Breast epithelium (tissue), 4 donors: ENCODE measurements at regions not wholly inside any gene's neighbourhood (a gene's known extent, or its start where the extent isn't known, plus 50 kb on each side); places are given as distances from the start of the nearest gene placed in this dataset.
A peak's percentile ranks its signal among the peaks of the same experiment; 100 is the strongest.

Experiments used
- DNase-seq, 2 donors: peaks; one replicate each; pipeline ENCODE4 v3.0.0-alpha.2; 2019; ENCODE audit warnings: low spot score in 2 of 2
- H3K27ac ChIP-seq, 2 donors: fragments of 200-600 bp; sonication (generic) in 1 of 2; one replicate each; pipeline ENCODE4 v1.5.1; 2016 to 2019; ENCODE audit warnings: mild to moderate bottlenecking in 1 of 2
- H3K27me3 ChIP-seq, 2 donors: fragments of 200-600 bp; sonication (generic) in 1 of 2; one replicate each; pipeline versions ENCODE4 v1.5.1 to v1.6.0; 2017 to 2019; ENCODE audit warnings: control low read depth in 1 of 2, mild to moderate bottlenecking in 1 of 2
- H3K36me3 ChIP-seq: fragments of 200-600 bp; one replicate; pipeline ENCODE4 v1.5.1; 2019
- H3K4me1 ChIP-seq, 2 donors: fragments of 200-600 bp; sonication (generic); one replicate each; pipeline ENCODE4 v1.5.1; 2016 to 2019; ENCODE audit warnings: control low read depth in 1 of 2
- H3K4me3 ChIP-seq, 3 donors: fragments of 200-600 bp; sonication (generic); 1 replicate in 2 of 3; 2 replicates in 1 of 3; pipeline ENCODE4 v1.5.1; 2016 to 2019; ENCODE audit warnings: mild to moderate bottlenecking in 3 of 3, moderate library complexity in 2 of 3
- H3K9me3 ChIP-seq, 2 donors: fragments of 200-600 bp; sonication (generic) in 1 of 2; one replicate each; pipeline ENCODE4 v1.5.1; 2016 to 2019; ENCODE audit warnings: control low read depth in 1 of 2
- CTCF ChIP-seq, 3 donors: fragments of 450-650 bp; IDR thresholded peaks; one replicate each; pipeline ENCODE4 v1.5.1; 2016 to 2017; ENCODE audit warnings: antibody characterized with exemption in 3 of 3, mild to moderate bottlenecking in 3 of 3, moderate library complexity in 3 of 3
- POLR2A ChIP-seq: fragments of 450-650 bp; IDR thresholded peaks from one replicate; pipeline ENCODE4 v1.6.1; 2016; ENCODE audit warnings: antibody characterized with exemption, mild to moderate bottlenecking, moderate library complexity
- POLR2AphosphoS5 ChIP-seq, 3 donors: sonication (generic); formaldehyde crosslinking; IDR thresholded peaks; one replicate each; pipeline ENCODE4 v1.6.1; 2017; ENCODE audit warnings: antibody characterized with exemption in 3 of 3
- intact Hi-C: fragments of 100-400 bp; cut with DNase I; formaldehyde crosslinking; loops from one replicate; pipeline ENCODE4 v1.15.1; 2023; ENCODE audit warnings: low total_unique reads

GRCh38 chr1:224850446-224850845 is 79.0 kb upstream of the DNAH14 start:
- Histone ChIP-seq H3K4me1 (no peaks in the 10 kb centered on the region), H3K27ac (no peak overlapping the region), H3K36me3 (no peaks in the 10 kb centered on the region), H3K4me3 (no peak overlapping the region), H3K27me3 (no peaks in the 10 kb centered on the region), H3K9me3 (no peaks in the 10 kb centered on the region)
- intact Hi-C loops, result no loop called here
- no peak for DNase-seq
- TF ChIP-seq POLR2AphosphoS5 (IDR thresholded peaks at IDR 0.05) (no peak), CTCF (IDR thresholded peaks at IDR 0.05) (no peak), POLR2A (no peak)

- no peaks in the 10 kb centered on the region for H3K4me1 ChIP-seq
- intact Hi-C loops, result no loop called here
- TF ChIP-seq CTCF (IDR thresholded peaks at IDR 0.05) (peak in 2 of 3 donors; percentile 29 to 40), POLR2A (no peak)
- H3K27ac ChIP-seq, result no peak overlapping the region
- H3K27me3 ChIP-seq, result no peaks in the 10 kb centered on the region
- no peak overlapping the region for H3K4me3 ChIP-seq
- peak; percentile 44 to 61 for DNase-seq
- no peaks in the 10 kb centered on the region for H3K9me3 ChIP-seq
- no peaks in the 10 kb centered on the region for H3K36me3 ChIP-seq
Measured at GRCh38 chr1:224851210-224851847, 78.1 kb upstream of the DNAH14 start.

- no peaks in the 10 kb centered on the region for H3K36me3 ChIP-seq
- H3K4me1 ChIP-seq, result no peaks in the 10 kb centered on the region
- no peak overlapping the region for H3K27ac ChIP-seq
- intact Hi-C loops, result no loop called here
- no peak for DNase-seq
- H3K9me3 ChIP-seq, result no peaks in the 10 kb centered on the region
- no peaks in the 10 kb centered on the region for H3K27me3 ChIP-seq
- TF ChIP-seq POLR2AphosphoS5 (IDR thresholded peaks at IDR 0.05) (no peak), POLR2A (no peak), CTCF (IDR thresholded peaks at IDR 0.05) (no peak)
- H3K4me3 ChIP-seq, result no peak overlapping the region
Measured at GRCh38 chr1:224851848-224852261, 77.6 kb upstream of the DNAH14 start.

- TF ChIP-seq CTCF (IDR thresholded peaks at IDR 0.05) (peak; percentile 47 to 68 (median 66)), POLR2AphosphoS5 (IDR thresholded peaks at IDR 0.05) (no peak), POLR2A (no peak)
- no peak overlapping the region for H3K27ac ChIP-seq
- no peak overlapping the region for H3K4me3 ChIP-seq
- DNase-seq, result no peak
- no peaks in the 10 kb centered on the region for H3K4me1 ChIP-seq
- H3K27me3 ChIP-seq, result no peaks in the 10 kb centered on the region
- no peaks in the 10 kb centered on the region for H3K9me3 ChIP-seq
- intact Hi-C loops, result no loop called here
- no peaks in the 10 kb centered on the region for H3K36me3 ChIP-seq
Measured at GRCh38 chr1:224852901-224853568, 76.4 kb upstream of the DNAH14 start.

- intact Hi-C loops, result no loop called here
- H3K4me1 ChIP-seq, result no peaks in the 10 kb centered on the region
- H3K36me3 ChIP-seq, result no peaks in the 10 kb centered on the region
- no peak overlapping the region for H3K4me3 ChIP-seq
- no peak for TF ChIP-seq CTCF (IDR thresholded peaks at IDR 0.05)
- TF ChIP-seq POLR2AphosphoS5 (IDR thresholded peaks at IDR 0.05), result no peak
- no peak for TF ChIP-seq POLR2A
- H3K9me3 ChIP-seq, result no peaks in the 10 kb centered on the region
- H3K27ac ChIP-seq, result no peak overlapping the region
- H3K27me3 ChIP-seq, result no peaks in the 10 kb centered on the region
- DNase-seq, result no peak
Measured at GRCh38 chr1:224856973-224857372, 72.5 kb upstream of the DNAH14 start.
